ENCODE measurements at regions not wholly inside any gene's neighbourhood (a gene's known extent, or its start where the extent isn't known, plus 50 kb on each side); places are given as distances from the start of the nearest gene placed in this dataset.

GRCh38 chr11:11770921-11771486, 70.8 kb upstream of the USP47 start:
- no peak for TF ChIP-seq MED13 (CRISPR knock-in tag; IDR thresholded peaks at IDR 0.05)
- TF ChIP-seq NFIC (IDR thresholded peaks at IDR 0.05; ENCODE audit: low read length) = no peak
- no peak for TF ChIP-seq TCF12 (IDR thresholded peaks at IDR 0.05)
- no peak for TF ChIP-seq TCF12 (CRISPR knock-in tag; IDR thresholded peaks at IDR 0.05)
- TF ChIP-seq, protein P1, sequence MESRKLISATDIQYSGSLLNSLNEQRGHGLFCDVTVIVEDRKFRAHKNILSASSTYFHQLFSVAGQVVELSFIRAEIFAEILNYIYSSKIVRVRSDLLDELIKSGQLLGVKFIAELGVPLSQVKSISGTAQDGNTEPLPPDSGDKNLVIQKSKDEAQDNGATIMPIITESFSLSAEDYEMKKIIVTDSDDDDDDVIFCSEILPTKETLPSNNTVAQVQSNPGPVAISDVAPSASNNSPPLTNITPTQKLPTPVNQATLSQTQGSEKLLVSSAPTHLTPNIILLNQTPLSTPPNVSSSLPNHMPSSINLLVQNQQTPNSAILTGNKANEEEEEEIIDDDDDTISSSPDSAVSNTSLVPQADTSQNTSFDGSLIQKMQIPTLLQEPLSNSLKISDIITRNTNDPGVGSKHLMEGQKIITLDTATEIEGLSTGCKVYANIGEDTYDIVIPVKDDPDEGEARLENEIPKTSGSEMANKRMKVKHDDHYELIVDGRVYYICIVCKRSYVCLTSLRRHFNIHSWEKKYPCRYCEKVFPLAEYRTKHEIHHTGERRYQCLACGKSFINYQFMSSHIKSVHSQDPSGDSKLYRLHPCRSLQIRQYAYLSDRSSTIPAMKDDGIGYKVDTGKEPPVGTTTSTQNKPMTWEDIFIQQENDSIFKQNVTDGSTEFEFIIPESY (CRISPR knock-in tag; IDR thresholded peaks at IDR 0.05) = no peak
- no peak for TF ChIP-seq CTCF (CRISPR knock-in tag; IDR thresholded peaks at IDR 0.05)
- no peak for TF ChIP-seq CBFB (CRISPR knock-in tag; IDR thresholded peaks at IDR 0.05)
- TF ChIP-seq KAT8 (CRISPR knock-in tag; IDR thresholded peaks at IDR 0.05) = no peak
- TF ChIP-seq NFYB (CRISPR knock-in tag; IDR thresholded peaks at IDR 0.05) = no peak
- TF ChIP-seq POLR2A (IDR thresholded peaks at IDR 0.05; ENCODE audit: insufficient read depth in 1 of 2, low read depth in 2 of 2, low read length in 2 of 2) = no peak
- TF ChIP-seq, protein P2, sequence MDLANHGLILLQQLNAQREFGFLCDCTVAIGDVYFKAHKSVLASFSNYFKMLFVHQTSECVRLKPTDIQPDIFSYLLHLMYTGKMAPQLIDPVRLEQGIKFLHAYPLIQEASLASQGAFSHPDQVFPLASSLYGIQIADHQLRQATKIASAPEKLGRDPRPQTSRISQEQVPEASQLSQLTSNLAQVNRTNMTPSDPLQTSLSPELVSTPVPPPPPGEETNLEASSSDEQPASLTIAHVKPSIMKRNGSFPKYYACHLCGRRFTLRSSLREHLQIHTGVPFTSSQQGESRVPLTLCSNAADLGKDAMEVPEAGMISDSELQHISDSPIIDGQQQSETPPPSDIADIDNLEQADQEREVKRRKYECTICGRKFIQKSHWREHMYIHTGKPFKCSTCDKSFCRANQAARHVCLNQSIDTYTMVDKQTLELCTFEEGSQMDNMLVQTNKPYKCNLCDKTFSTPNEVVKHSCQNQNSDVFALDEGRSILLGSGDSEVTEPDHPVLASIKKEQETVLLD (CRISPR knock-in tag; IDR thresholded peaks at IDR 0.05; ENCODE audit: low read depth) = no peak
- TF ChIP-seq POLR2AphosphoS5 (IDR thresholded peaks at IDR 0.05; ENCODE audit: low read depth, low read length) = no peak
- no peak for TF ChIP-seq ZNF335 (CRISPR knock-in tag; IDR thresholded peaks at IDR 0.05)
- no peak for TF ChIP-seq ZNF317 (CRISPR knock-in tag; IDR thresholded peaks at IDR 0.05)
- no peak for TF ChIP-seq TCF7 (IDR thresholded peaks at IDR 0.05; ENCODE audit: low read depth)
